Right lobe of liver (tissue), 4 donors: ENCODE measurements at regions not wholly inside any gene's neighbourhood (a gene's known extent, or its start where the extent isn't known, plus 50 kb on each side); places are given as distances from the start of the nearest gene placed in this dataset.

Source experiments
- CTCF ChIP-seq, 4 donors: fragments of 200-600 bp in 3 of 4; fragments of 450-650 bp in 1 of 4; IDR thresholded peaks; one replicate each; pipeline versions ENCODE4 v1.5.1 to v1.8.0; 2016 to 2022; ENCODE audit warnings: antibody characterized with exemption in 4 of 4, mild to moderate bottlenecking in 2 of 4
- POLR2A ChIP-seq: fragments of 450-650 bp; IDR thresholded peaks from one replicate; pipeline ENCODE4 v1.6.1; 2017; ENCODE audit warnings: antibody characterized with exemption, mild to moderate bottlenecking
- donor health status: DM: no; HTN: no; CAD: no.
- donor health status: DM: no; HTN: no; CAD: no.
- donor health status: DM: no; HTN: yes; CAD: no.

DNA sequence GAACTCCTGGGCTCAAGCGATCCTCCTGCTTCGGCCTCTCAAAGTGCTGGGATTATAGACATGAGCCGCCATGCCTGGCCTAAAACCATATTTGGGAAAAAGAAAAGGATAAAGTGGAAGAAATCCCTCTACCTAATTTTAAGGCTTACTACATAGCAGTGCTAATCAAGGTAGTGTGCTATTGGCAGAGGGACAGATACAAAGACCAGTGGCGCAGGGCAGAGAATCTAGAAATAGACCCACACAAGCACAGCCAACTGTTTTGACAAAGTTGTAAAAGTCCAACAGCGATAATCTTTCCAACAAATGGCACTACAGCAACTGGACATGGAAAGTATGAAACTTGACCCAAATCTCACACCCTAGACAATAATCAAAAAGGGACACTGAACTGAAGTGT is 138.4 kb downstream of the TFCP2L1 start:
- TF ChIP-seq CTCF (IDR thresholded peaks at IDR 0.05) (no peak), POLR2A (no peak)
